ENCODE measurements at regions not wholly inside any gene's neighbourhood (a gene's known extent, or its start where the extent isn't known, plus 50 kb on each side); places are given as distances from the start of the nearest gene placed in this dataset.

DNA sequence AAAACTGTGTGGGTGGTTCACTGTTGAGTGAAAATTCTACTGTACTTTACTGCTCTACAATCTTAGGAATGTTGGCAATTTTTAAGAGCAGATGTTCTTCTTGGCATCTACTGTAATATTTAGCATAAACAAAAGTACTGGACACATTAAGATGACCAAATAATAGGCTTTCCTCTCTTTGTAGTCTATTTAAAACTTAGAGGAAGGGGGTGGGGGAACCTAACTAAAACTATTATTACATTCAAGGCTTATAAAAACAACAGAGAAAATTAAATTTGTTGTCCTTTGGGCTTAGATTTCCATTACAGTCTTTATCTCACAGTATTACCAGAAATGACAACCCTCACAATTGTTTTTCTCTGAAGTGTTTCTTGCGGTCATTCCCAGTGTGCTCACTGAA, 181.2 kb downstream of the PLPPR4 start:
- no peaks in the 10 kb centered on the region for H3K36me3 ChIP-seq
- no peaks in the 10 kb centered on the region for H3K4me1 ChIP-seq
- no peak overlapping the region for H3K27ac ChIP-seq
- TF ChIP-seq CTCF (IDR thresholded peaks at IDR 0.05) = no peak
- no peaks in the 10 kb centered on the region for H3K27me3 ChIP-seq
- intact Hi-C loops (cut with DNase I; ENCODE audit: low total_unique reads) = no loop called here
- DNase-seq = no peak
- H3K9me3 ChIP-seq = no peaks in the 10 kb centered on the region
- no peak overlapping the region for H3K4me3 ChIP-seq

- H3K27me3 ChIP-seq = no peaks in the 10 kb centered on the region
- intact Hi-C loops (cut with DNase I; ENCODE audit: low total_unique reads) = no loop called here
- no peak overlapping the region for H3K4me3 ChIP-seq
- no peak overlapping the region for H3K27ac ChIP-seq
- H3K36me3 ChIP-seq = no peaks in the 10 kb centered on the region
- no peaks in the 10 kb centered on the region for H3K9me3 ChIP-seq
- DNase-seq = no peak
- no peaks in the 10 kb centered on the region for H3K4me1 ChIP-seq
- no peak for TF ChIP-seq CTCF (IDR thresholded peaks at IDR 0.05)
Observed at GRCh38 chr1:99447721-99448120, 183.4 kb downstream of the PLPPR4 start.

DNA sequence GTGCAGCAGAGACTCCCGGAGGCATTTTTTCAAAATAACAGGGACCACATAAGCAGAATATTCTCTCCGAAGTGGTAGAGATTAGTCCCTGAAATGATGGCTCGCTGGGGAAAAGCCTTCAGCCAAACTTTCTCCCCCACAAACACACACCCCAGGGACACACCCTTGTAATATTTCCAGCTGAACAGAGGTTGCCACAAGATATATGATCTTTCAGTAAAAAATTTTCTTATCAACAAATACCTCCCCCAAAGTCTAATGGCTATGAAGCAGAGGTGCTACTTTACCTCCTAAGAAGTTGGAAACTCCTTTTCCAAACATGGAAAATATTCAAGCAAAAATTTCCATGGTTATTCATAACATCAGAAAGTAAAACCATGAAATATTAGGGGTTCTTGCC, 190.2 kb upstream of the PALMD start:
- Histone ChIP-seq H3K9me3 (no peaks in the 10 kb centered on the region), H3K4me3 (no peak overlapping the region), H3K36me3 (no peaks in the 10 kb centered on the region), H3K4me1 (no peaks in the 10 kb centered on the region), H3K27me3 (no peaks in the 10 kb centered on the region), H3K27ac (no peak overlapping the region)
- intact Hi-C loops (cut with DNase I; ENCODE audit: low total_unique reads) = no loop called here
- no peak for DNase-seq
- no peak for TF ChIP-seq CTCF (IDR thresholded peaks at IDR 0.05)

- DNase-seq = no peak
- no peaks in the 10 kb centered on the region for H3K36me3 ChIP-seq
- H3K4me3 ChIP-seq = no peak overlapping the region
- no peak for TF ChIP-seq CTCF (IDR thresholded peaks at IDR 0.05)
- no peaks in the 10 kb centered on the region for H3K27me3 ChIP-seq
- no peak overlapping the region for H3K27ac ChIP-seq
- intact Hi-C loops (cut with DNase I; ENCODE audit: low total_unique reads) = no loop called here
- H3K4me1 ChIP-seq = no peaks in the 10 kb centered on the region
- H3K9me3 ChIP-seq = no peaks in the 10 kb centered on the region
Observed at GRCh38 chr1:99456536-99456935, 189.4 kb upstream of the PALMD start.

GRCh38 chr1:99457381-99458165, 188.3 kb upstream of the PALMD start:
- intact Hi-C loops (cut with DNase I; ENCODE audit: low total_unique reads) = no loop called here
- no peak for DNase-seq
- Histone ChIP-seq H3K4me3 (no peak overlapping the region), H3K4me1 (no peaks in the 10 kb centered on the region), H3K9me3 (no peaks in the 10 kb centered on the region), H3K36me3 (no peaks in the 10 kb centered on the region), H3K27ac (no peak overlapping the region), H3K27me3 (no peaks in the 10 kb centered on the region)
- TF ChIP-seq CTCF (IDR thresholded peaks at IDR 0.05) = no peak

DNA sequence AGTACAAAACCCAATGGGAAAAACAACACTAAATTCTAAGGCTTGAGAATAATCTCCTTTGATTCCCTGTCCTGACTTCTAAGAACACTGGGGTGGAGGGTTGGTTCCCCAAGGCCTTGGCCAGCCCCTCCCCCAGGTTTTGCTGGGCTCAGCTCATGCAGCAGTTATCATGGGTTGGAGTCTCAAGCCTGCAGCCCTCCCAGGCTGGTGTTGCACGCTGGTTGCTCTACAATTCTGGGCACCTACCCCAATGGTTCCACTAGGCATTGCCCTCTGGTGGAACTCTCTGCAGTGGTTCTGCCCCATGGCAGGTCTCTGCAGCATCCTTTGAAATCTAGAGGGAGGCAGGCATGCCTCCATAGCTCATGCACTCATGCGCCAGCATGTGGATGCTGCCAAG, 184.4 kb upstream of the PALMD start:
- no peaks in the 10 kb centered on the region for H3K9me3 ChIP-seq
- no peak overlapping the region for H3K27ac ChIP-seq
- H3K4me3 ChIP-seq = no peak overlapping the region
- TF ChIP-seq CTCF (IDR thresholded peaks at IDR 0.05) = no peak
- H3K27me3 ChIP-seq = no peaks in the 10 kb centered on the region
- no peak for DNase-seq
- H3K36me3 ChIP-seq = no peaks in the 10 kb centered on the region
- intact Hi-C loops (cut with DNase I; ENCODE audit: low total_unique reads) = no loop called here
- no peaks in the 10 kb centered on the region for H3K4me1 ChIP-seq

All from tibial artery (tissue), 4 donors.